Ovary (tissue), 7 donors: ENCODE measurements at regions not wholly inside any gene's neighbourhood (a gene's known extent, or its start where the extent isn't known, plus 50 kb on each side); places are given as distances from the start of the nearest gene placed in this dataset.

Source experiments
- DNase-seq, 5 donors: peaks; one replicate each; pipeline ENCODE4 v3.0.0-alpha.2; 2019 to 2020
- H3K27ac ChIP-seq, 2 donors: fragments of 200-600 bp; one replicate each; pipeline versions ENCODE4 v1.5.1 to v1.8.0; 2019 to 2022
- H3K27me3 ChIP-seq: fragments of 200-600 bp; one replicate; pipeline ENCODE4 v1.8.0; 2022
- H3K36me3 ChIP-seq: fragments of 200-600 bp; sonication (generic); one replicate; pipeline ENCODE4 v1.5.1; 2019
- H3K4me1 ChIP-seq: one replicate; pipeline ENCODE4 v1.8.1; 2013; ENCODE audit warnings: mild to moderate bottlenecking, moderate library complexity; ENCODE audit not compliant: insufficient read depth
- H3K4me3 ChIP-seq: fragments of 200-600 bp; sonication (generic); one replicate; pipeline ENCODE4 v1.5.1; 2017
- H3K9me3 ChIP-seq, 2 donors: fragments of 200-600 bp in 1 of 2; sonication (generic) in 1 of 2; one replicate each; pipeline versions ENCODE4 v1.5.1 to v1.8.1; 2013 to 2019; ENCODE audit warnings: mild to moderate bottlenecking in 1 of 2, moderate library complexity in 1 of 2
- CTCF ChIP-seq, 3 donors: fragments of 450-650 bp in 2 of 3; fragments of 200-600 bp in 1 of 3; IDR thresholded peaks; one replicate each; pipeline versions ENCODE4 v1.5.1 to v1.8.0; 2016 to 2022; ENCODE audit warnings: antibody characterized with exemption in 3 of 3, mild to moderate bottlenecking in 1 of 3
- EP300 ChIP-seq: sonication (generic); formaldehyde crosslinking; IDR thresholded peaks from one replicate; pipeline ENCODE4 v1.6.1; 2017; ENCODE audit warnings: antibody characterized with exemption
- POLR2A ChIP-seq: fragments of 450-650 bp; IDR thresholded peaks from one replicate; pipeline ENCODE4 v1.6.1; 2017; ENCODE audit warnings: antibody characterized with exemption, mild to moderate bottlenecking, moderate library complexity
- WGBS, 3 donors: extraction: QIAGEN DNeasy Blood & Tissue Kit in 1 of 3; methylation state at CpG; one replicate each; pipeline versions ENCODE4 v1.1.5 to v1.1.7; 2013 to 2017; 5-methylcytosine and 5-hydroxymethylcytosine counted together
- intact Hi-C, 4 donors: fragments of 100-400 bp; cut with DNase I; formaldehyde crosslinking; loops; one replicate each; pipeline versions ENCODE4 v1.11.0 to v1.15.1; 2022 to 2023
- donor health status: DM: no; HTN: no; CAD: no; lungs with moderate emphysema.
- donor health status: DM: no; HTN: no; CAD: no.
- donor health status: Bipolar disorder and iron deficiency.
- donor health status: DM: no; HTN: no; CAD: no.
- donor health status: DM: yes; HTN: yes; CAD: no.

- 88 to 95% (median 93%) methylated on average over 3 of the region's 3 CpGs for WGBS, 3 donors
- H3K36me3 ChIP-seq, result no peaks in the 10 kb centered on the region
- TF ChIP-seq EP300 (no peak), CTCF (IDR thresholded peaks at IDR 0.05) (no peak), POLR2A (no peak)
- intact Hi-C loops, result no loop called here
- H3K4me1 ChIP-seq, result no peaks in the 10 kb centered on the region
- no peak for DNase-seq
- H3K4me3 ChIP-seq, result no peak overlapping the region
- H3K9me3 ChIP-seq, result no peaks in the 10 kb centered on the region
- H3K27me3 ChIP-seq, result no peaks in the 10 kb centered on the region
- no peak overlapping the region for H3K27ac ChIP-seq
Measured at GRCh38 chr5:38641003-38641402, 84.6 kb upstream of the LIFR start.

GRCh38 chr5:38642189-38642911, 85.9 kb upstream of the LIFR start:
- Histone ChIP-seq H3K9me3 (no peaks in the 10 kb centered on the region), H3K27ac (no peak overlapping the region), H3K27me3 (no peaks in the 10 kb centered on the region), H3K4me3 (no peak overlapping the region), H3K4me1 (no peaks in the 10 kb centered on the region), H3K36me3 (no peaks in the 10 kb centered on the region)
- intact Hi-C loops, result no loop called here
- DNase-seq, result no peak
- 61 to 80% (median 78%) methylated on average over 7 of the region's 7 CpGs for WGBS, 3 donors
- TF ChIP-seq POLR2A, result no peak
- no peak for TF ChIP-seq CTCF (IDR thresholded peaks at IDR 0.05)
- no peak for TF ChIP-seq EP300

DNA sequence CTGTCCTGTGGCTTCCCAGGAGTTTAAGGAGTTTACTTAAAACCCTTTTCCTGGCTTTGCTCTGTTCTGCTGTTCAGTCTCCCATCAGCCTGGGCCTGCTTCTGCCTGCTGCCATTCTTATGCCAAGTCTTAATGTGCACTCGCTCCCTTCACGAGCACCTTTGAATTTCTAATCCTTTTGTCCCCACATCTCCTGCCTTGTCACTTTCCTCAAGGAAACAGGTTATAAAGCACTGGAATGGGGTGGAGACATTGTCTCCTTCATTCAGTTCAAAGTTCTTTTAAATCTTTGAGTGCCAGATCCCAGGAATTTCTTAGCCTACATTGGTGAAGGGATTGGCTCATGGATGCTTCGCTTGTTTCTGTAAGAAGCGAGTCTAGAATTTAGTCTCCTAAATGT, 87.2 kb upstream of the LIFR start:
- 96 to 98% (median 98%) methylated on average over 4 of the region's 4 CpGs for WGBS, 3 donors
- no peak for TF ChIP-seq POLR2A

GRCh38 chr5:38645508-38645907, 89.1 kb upstream of the LIFR start:
- no peak overlapping the region for H3K4me3 ChIP-seq
- H3K4me1 ChIP-seq, result no peaks in the 10 kb centered on the region
- DNase-seq, result no peak
- H3K9me3 ChIP-seq, result no peaks in the 10 kb centered on the region
- TF ChIP-seq EP300 (no peak), POLR2A (no peak), CTCF (IDR thresholded peaks at IDR 0.05) (no peak)
- no peak overlapping the region for H3K27ac ChIP-seq
- H3K36me3 ChIP-seq, result no peaks in the 10 kb centered on the region
- intact Hi-C loops, result no loop called here
- H3K27me3 ChIP-seq, result no peaks in the 10 kb centered on the region

More for the DNA sequence above, 87.2 kb upstream of the LIFR start:
- no peak overlapping the region for H3K27ac ChIP-seq
- H3K4me1 ChIP-seq, result no peaks in the 10 kb centered on the region
- DNase-seq, result no peak
- intact Hi-C loops, result no loop called here
- no peak overlapping the region for H3K4me3 ChIP-seq
- H3K36me3 ChIP-seq, result no peaks in the 10 kb centered on the region
- no peaks in the 10 kb centered on the region for H3K9me3 ChIP-seq
- no peaks in the 10 kb centered on the region for H3K27me3 ChIP-seq

- no peak overlapping the region for H3K4me3 ChIP-seq
- H3K36me3 ChIP-seq, result no peaks in the 10 kb centered on the region
- H3K27me3 ChIP-seq, result no peaks in the 10 kb centered on the region
- WGBS, 3 donors, result 80 to 83% (median 81%) methylated on average over 3 of the region's 3 CpGs
- DNase-seq, result no peak
- H3K27ac ChIP-seq, result no peak overlapping the region
- H3K9me3 ChIP-seq, result no peaks in the 10 kb centered on the region
- intact Hi-C loops, result no loop called here
- H3K4me1 ChIP-seq, result no peaks in the 10 kb centered on the region
- TF ChIP-seq CTCF (IDR thresholded peaks at IDR 0.05), result no peak
- no peak for TF ChIP-seq POLR2A
- TF ChIP-seq EP300, result no peak
Measured at GRCh38 chr5:38648703-38649291, 92.4 kb upstream of the LIFR start.
